Body of pancreas (tissue), 4 donors: ENCODE measurements at regions not wholly inside any gene's neighbourhood (a gene's known extent, or its start where the extent isn't known, plus 50 kb on each side); places are given as distances from the start of the nearest gene placed in this dataset.

Source experiments
- POLR2A ChIP-seq, 3 donors: fragments of 450-650 bp; IDR thresholded peaks; one replicate each; pipeline ENCODE4 v1.6.1; 2016; ENCODE audit warnings: antibody characterized with exemption in 3 of 3, mild to moderate bottlenecking in 2 of 3
- TF ChIP-seq, protein P1 (sequence below), 7 experiments: fragments of 450-650 bp in 4 of 7; fragments of 200-600 bp in 3 of 7; sonication (generic) in 3 of 7; IDR thresholded peaks; one replicate each; pipeline ENCODE4 v1.5.1; 2016 to 2019; ENCODE audit warnings: antibody characterized with exemption in 7 of 7

DNA sequence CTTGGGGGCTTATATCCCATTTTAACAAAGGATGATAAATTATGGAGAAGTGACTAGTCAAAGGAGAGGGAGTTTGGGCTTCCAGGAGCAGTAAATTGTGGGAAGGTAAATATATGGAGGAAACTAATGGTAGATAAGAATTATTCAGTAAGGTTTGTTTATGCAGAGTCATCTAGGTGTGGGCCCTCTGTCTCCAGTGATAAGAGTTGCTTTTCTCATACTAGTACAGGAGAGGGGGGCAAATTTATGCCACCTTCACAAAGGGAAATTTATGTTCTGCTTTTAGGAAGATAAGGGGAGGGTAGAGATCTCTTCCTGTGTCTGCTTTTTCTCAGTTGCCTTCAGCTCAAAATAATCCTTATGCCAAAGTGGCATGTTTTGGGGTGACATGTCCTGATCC lies 383.7 kb upstream of the PPP2R3A start:
- no peak for TF ChIP-seq POLR2A (IDR thresholded peaks at IDR 0.05)
- TF ChIP-seq, protein P1, sequence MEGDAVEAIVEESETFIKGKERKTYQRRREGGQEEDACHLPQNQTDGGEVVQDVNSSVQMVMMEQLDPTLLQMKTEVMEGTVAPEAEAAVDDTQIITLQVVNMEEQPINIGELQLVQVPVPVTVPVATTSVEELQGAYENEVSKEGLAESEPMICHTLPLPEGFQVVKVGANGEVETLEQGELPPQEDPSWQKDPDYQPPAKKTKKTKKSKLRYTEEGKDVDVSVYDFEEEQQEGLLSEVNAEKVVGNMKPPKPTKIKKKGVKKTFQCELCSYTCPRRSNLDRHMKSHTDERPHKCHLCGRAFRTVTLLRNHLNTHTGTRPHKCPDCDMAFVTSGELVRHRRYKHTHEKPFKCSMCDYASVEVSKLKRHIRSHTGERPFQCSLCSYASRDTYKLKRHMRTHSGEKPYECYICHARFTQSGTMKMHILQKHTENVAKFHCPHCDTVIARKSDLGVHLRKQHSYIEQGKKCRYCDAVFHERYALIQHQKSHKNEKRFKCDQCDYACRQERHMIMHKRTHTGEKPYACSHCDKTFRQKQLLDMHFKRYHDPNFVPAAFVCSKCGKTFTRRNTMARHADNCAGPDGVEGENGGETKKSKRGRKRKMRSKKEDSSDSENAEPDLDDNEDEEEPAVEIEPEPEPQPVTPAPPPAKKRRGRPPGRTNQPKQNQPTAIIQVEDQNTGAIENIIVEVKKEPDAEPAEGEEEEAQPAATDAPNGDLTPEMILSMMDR (IDR thresholded peaks at IDR 0.05), result no peak
